WTC11 (cell line): ENCODE measurements at regions not wholly inside any gene's neighbourhood (a gene's known extent, or its start where the extent isn't known, plus 50 kb on each side); places are given as distances from the start of the nearest gene placed in this dataset.

Experiments used
- ATAC-seq: fragments of 200-7000 bp; cut with Tn5 transposase; 2 replicates; pipeline ENCODE4 v1.10.0; 2021; ENCODE audit warnings: mild to moderate bottlenecking, moderate library complexity
- CTCF ChIA-PET: fragments of 300-600 bp; sonication (Branson Sonifier 250); formaldehyde crosslinking; loops from one replicate; lab custom pipeline; 2021; ENCODE audit warnings: antibody characterized with exemption; lab: Charles Lee
- POLR2A ChIA-PET: fragments of 350-600 bp; sonication (Branson Sonifier 250); formaldehyde crosslinking; loops from one replicate; lab custom pipeline; 2021; ENCODE audit warnings: antibody characterized with exemption; lab: Charles Lee
- DNase-seq: peaks from one replicate; pipeline ENCODE4 v3.0.0; 2021; ENCODE audit warnings: low spot score
- H3K27ac Mint-ChIP-seq: 2 replicates; pipeline ENCODE4 v1.8.0; 2021; ENCODE audit warnings: mixed read lengths
- H3K27me3 Mint-ChIP-seq: 2 replicates; pipeline ENCODE4 v1.8.0; 2021; ENCODE audit warnings: low read depth, mild to moderate bottlenecking, moderate library complexity, mixed read lengths
- H3K36me3 Mint-ChIP-seq: 2 replicates; pipeline ENCODE4 v1.8.0; 2021; ENCODE audit warnings: mixed read lengths
- H3K4me1 Mint-ChIP-seq: 2 replicates; pipeline ENCODE4 v1.8.0; 2022; ENCODE audit warnings: mixed read lengths
- H3K4me3 Mint-ChIP-seq: 2 replicates; pipeline ENCODE4 v1.8.0; 2021; ENCODE audit warnings: mild to moderate bottlenecking, moderate library complexity, mixed read lengths
- H3K9me3 Mint-ChIP-seq: 2 replicates; pipeline ENCODE4 v1.8.0; 2021; ENCODE audit warnings: mixed read lengths
- ATF2 ChIP-seq: sonication (generic); formaldehyde crosslinking; IDR thresholded peaks from 2 replicates; pipeline ENCODE4 v1.8.1; 2022; ENCODE audit warnings: low read depth, missing genetic modification reagents, borderline replicate concordance
- CREM ChIP-seq: sonication (generic); formaldehyde crosslinking; IDR thresholded peaks from 2 replicates; pipeline ENCODE4 v1.8.1; 2022; ENCODE audit warnings: mild to moderate bottlenecking, missing genetic modification reagents, moderate library complexity
- E2F1 ChIP-seq: sonication (generic); formaldehyde crosslinking; IDR thresholded peaks from 2 replicates; pipeline ENCODE4 v1.8.0; 2022; ENCODE audit warnings: mild to moderate bottlenecking, missing genetic modification reagents
- E2F4 ChIP-seq: sonication (generic); formaldehyde crosslinking; IDR thresholded peaks from 2 replicates; pipeline ENCODE4 v1.8.1; 2022; ENCODE audit warnings: low read depth, mild to moderate bottlenecking, moderate library complexity, missing genetic modification reagents, borderline replicate concordance
- ETV6 ChIP-seq: sonication (generic); formaldehyde crosslinking; IDR thresholded peaks from 2 replicates; pipeline ENCODE4 v1.8.1; 2022; ENCODE audit warnings: mild to moderate bottlenecking, missing genetic modification reagents
- FOXK1 ChIP-seq: sonication (generic); formaldehyde crosslinking; IDR thresholded peaks from 2 replicates; pipeline ENCODE4 v1.8.0; 2022; ENCODE audit warnings: mild to moderate bottlenecking, moderate library complexity, missing genetic modification reagents
- GTF2I ChIP-seq: fragments of 250-450 bp; sonication (Bioruptor Pico); conservative IDR thresholded peaks from 2 replicates; pipeline ENCODE4 v1.4.0; 2021; ENCODE audit warnings: mild to moderate bottlenecking
- MYBL2 ChIP-seq: sonication (generic); formaldehyde crosslinking; IDR thresholded peaks from 2 replicates; pipeline ENCODE4 v1.8.1; 2023; ENCODE audit warnings: mild to moderate bottlenecking, moderate library complexity, missing genetic modification reagents
- NR3C1 ChIP-seq: sonication (generic); formaldehyde crosslinking; conservative IDR thresholded peaks from 2 replicates; pipeline ENCODE4 v1.8.1; 2023; ENCODE audit warnings: low read depth, mild to moderate bottlenecking, missing genetic modification reagents
- RELA ChIP-seq: sonication (generic); formaldehyde crosslinking; IDR thresholded peaks from 2 replicates; pipeline ENCODE4 v1.8.1; 2022; ENCODE audit warnings: missing genetic modification reagents, mild to moderate bottlenecking, borderline replicate concordance
- SOX15 ChIP-seq: fragments of 250-450 bp; sonication (Bioruptor Pico); IDR thresholded peaks from 2 replicates; pipeline ENCODE4 v1.9.0; 2021; ENCODE audit warnings: mild to moderate bottlenecking
- ZNF138 ChIP-seq: sonication (generic); formaldehyde crosslinking; conservative IDR thresholded peaks from 2 replicates; pipeline ENCODE4 v1.8.1; 2022; ENCODE audit warnings: mild to moderate bottlenecking, moderate library complexity, missing genetic modification reagents
- ZNF263 ChIP-seq: sonication (generic); formaldehyde crosslinking; IDR thresholded peaks from 2 replicates; pipeline ENCODE4 v1.8.1; 2022; ENCODE audit warnings: low read depth, mild to moderate bottlenecking, moderate library complexity, missing genetic modification reagents
- ZNF317 ChIP-seq: sonication (generic); formaldehyde crosslinking; IDR thresholded peaks from 2 replicates; pipeline ENCODE4 v1.8.1; 2023; ENCODE audit warnings: low read depth, mild to moderate bottlenecking, moderate library complexity, missing genetic modification reagents, borderline replicate concordance
- ZNF416 ChIP-seq: fragments of 250-450 bp; sonication (Bioruptor Pico); IDR thresholded peaks from 2 replicates; pipeline ENCODE4 v1.9.0; 2021; ENCODE audit warnings: mild to moderate bottlenecking, inconsistent platforms
- TF ChIP-seq, protein P1 (sequence below): sonication (generic); formaldehyde crosslinking; IDR thresholded peaks from 2 replicates; pipeline ENCODE4 v1.8.0; 2022; ENCODE audit warnings: mild to moderate bottlenecking, missing genetic modification reagents
- TF ChIP-seq, protein P2 (sequence below): sonication (generic); formaldehyde crosslinking; IDR thresholded peaks from 2 replicates; pipeline ENCODE4 v1.8.1; 2023; ENCODE audit warnings: mild to moderate bottlenecking, missing genetic modification reagents, borderline replicate concordance

DNA sequence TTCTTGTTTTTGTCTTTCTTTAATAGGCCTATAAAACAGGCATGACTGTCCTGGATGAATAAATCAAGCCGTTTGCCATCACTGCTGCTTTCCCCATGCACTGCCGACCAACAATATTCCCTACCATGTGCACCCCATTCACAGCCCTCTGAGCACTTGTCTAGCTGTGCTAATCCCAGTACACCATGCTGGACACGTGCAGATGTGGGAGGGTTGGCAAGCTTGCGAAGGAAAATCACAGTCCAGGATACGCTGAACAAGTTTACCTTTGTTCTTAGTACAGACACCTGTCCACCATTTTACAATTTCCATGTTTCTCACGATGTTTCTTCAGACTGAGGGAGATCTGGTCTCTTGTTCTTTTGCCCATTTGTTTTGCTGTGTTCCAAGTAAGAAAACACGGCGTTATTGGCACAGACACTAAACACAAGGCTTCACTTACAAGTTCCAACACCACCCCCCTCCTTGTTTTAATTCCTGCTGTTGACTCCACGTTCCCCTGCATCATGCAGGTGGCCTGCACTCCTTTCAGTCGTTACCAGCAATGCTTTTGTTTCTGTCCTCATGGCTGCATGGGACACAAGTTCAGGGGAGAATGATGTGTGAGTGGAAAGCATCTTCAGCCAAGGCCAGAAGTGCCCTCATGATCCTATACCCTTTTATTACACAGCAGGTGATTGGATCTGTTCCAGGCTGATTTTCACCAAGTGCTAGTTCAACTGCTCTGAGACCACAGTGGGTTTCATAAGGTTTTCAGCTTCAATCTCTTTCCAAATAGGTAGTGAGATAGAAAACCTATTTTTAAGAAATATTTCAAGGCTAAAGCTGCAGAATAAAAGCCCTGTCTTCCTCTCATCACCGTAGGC lies 608.9 kb downstream of the IRX1 start:
- peaks cover 49% of the 10 kb centered on the region for H3K4me1 Mint-ChIP-seq
- POLR2A ChIA-PET, result no interaction called here
- CTCF ChIA-PET, result interaction anchor here (0.6 to 1.7 kb wide), 2 partner anchors 91 to 700 kb away, joined by 5 to 9 read pairs; no protein-coding TSS in a partner anchor

More for the DNA sequence above, 608.9 kb downstream of the IRX1 start:
- no peak for DNase-seq
- peaks cover 7% of the 10 kb centered on the region for H3K9me3 Mint-ChIP-seq
- no peak for TF ChIP-seq MYBL2 (CRISPR knock-in tag)
- TF ChIP-seq, protein P1, sequence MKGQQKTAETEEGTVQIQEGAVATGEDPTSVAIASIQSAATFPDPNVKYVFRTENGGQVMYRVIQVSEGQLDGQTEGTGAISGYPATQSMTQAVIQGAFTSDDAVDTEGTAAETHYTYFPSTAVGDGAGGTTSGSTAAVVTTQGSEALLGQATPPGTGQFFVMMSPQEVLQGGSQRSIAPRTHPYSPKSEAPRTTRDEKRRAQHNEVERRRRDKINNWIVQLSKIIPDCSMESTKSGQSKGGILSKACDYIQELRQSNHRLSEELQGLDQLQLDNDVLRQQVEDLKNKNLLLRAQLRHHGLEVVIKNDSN (CRISPR knock-in tag), result no peak
- no peak for TF ChIP-seq RELA (CRISPR knock-in tag)
- TF ChIP-seq, protein P2, sequence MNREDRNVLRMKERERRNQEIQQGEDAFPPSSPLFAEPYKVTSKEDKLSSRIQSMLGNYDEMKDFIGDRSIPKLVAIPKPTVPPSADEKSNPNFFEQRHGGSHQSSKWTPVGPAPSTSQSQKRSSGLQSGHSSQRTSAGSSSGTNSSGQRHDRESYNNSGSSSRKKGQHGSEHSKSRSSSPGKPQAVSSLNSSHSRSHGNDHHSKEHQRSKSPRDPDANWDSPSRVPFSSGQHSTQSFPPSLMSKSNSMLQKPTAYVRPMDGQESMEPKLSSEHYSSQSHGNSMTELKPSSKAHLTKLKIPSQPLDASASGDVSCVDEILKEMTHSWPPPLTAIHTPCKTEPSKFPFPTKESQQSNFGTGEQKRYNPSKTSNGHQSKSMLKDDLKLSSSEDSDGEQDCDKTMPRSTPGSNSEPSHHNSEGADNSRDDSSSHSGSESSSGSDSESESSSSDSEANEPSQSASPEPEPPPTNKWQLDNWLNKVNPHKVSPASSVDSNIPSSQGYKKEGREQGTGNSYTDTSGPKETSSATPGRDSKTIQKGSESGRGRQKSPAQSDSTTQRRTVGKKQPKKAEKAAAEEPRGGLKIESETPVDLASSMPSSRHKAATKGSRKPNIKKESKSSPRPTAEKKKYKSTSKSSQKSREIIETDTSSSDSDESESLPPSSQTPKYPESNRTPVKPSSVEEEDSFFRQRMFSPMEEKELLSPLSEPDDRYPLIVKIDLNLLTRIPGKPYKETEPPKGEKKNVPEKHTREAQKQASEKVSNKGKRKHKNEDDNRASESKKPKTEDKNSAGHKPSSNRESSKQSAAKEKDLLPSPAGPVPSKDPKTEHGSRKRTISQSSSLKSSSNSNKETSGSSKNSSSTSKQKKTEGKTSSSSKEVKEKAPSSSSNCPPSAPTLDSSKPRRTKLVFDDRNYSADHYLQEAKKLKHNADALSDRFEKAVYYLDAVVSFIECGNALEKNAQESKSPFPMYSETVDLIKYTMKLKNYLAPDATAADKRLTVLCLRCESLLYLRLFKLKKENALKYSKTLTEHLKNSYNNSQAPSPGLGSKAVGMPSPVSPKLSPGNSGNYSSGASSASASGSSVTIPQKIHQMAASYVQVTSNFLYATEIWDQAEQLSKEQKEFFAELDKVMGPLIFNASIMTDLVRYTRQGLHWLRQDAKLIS (CRISPR knock-in tag), result no peak
- no peak for TF ChIP-seq GTF2I (CRISPR knock-in tag)
- TF ChIP-seq E2F1 (CRISPR knock-in tag), result no peak
- TF ChIP-seq NR3C1 (CRISPR knock-in tag), result no peak
- TF ChIP-seq ETV6 (CRISPR knock-in tag), result no peak
- TF ChIP-seq ZNF416 (CRISPR knock-in tag), result no peak
- no peak for TF ChIP-seq E2F4 (CRISPR knock-in tag)
- no peak for TF ChIP-seq ZNF263 (CRISPR knock-in tag)
- TF ChIP-seq ZNF317, result no peak
- TF ChIP-seq CREM (CRISPR knock-in tag), result no peak
- no peak for TF ChIP-seq SOX15 (CRISPR knock-in tag)
- no peak for TF ChIP-seq ATF2 (CRISPR knock-in tag)
- no peak for TF ChIP-seq ZNF138 (CRISPR knock-in tag)
- no peak for TF ChIP-seq FOXK1 (CRISPR knock-in tag)
- TF ChIP-seq, all 79 proteins: peak for 0
- H3K27me3 Mint-ChIP-seq, result peaks cover 28% of the 10 kb centered on the region
- no peak overlapping the region for H3K4me3 Mint-ChIP-seq
- no peak overlapping the region for H3K27ac Mint-ChIP-seq
- no peak for ATAC-seq
- no peaks in the 10 kb centered on the region for H3K36me3 Mint-ChIP-seq
